ENCODE measurements at regions not wholly inside any gene's neighbourhood (a gene's known extent, or its start where the extent isn't known, plus 50 kb on each side); places are given as distances from the start of the nearest gene placed in this dataset.

GRCh38 chr1:204756349-204756748 is 70.8 kb upstream of the LRRN2 start:
- TF ChIP-seq CTCF (IDR thresholded peaks at IDR 0.05; ENCODE audit: control extremely low read depth in 1 of 3, insufficient read depth in 1 of 3, low read depth in 1 of 3, low read length in 3 of 3) (no peak), POLR2AphosphoS5 (IDR thresholded peaks at IDR 0.05; ENCODE audit: low read depth, low read length) (no peak), EP300 (IDR thresholded peaks at IDR 0.05; ENCODE audit: borderline replicate concordance in 1 of 2, low read depth in 2 of 2, low read length in 2 of 2) (no peak), SIRT6 (IDR thresholded peaks at IDR 0.05; ENCODE audit: low read length) (no peak), TCF12 (IDR thresholded peaks at IDR 0.05; ENCODE audit: low read depth, low read length) (no peak), EZH2 (IDR thresholded peaks at IDR 0.05; ENCODE audit: low read depth, low read length, severe bottlenecking) (no peak), CEBPB (IDR thresholded peaks at IDR 0.05; ENCODE audit: low read depth, low read length) (no peak), POLR2A (IDR thresholded peaks at IDR 0.05; ENCODE audit: control extremely low read depth in 1 of 2, low read depth in 2 of 2, low read length in 2 of 2) (no peak), ATF3 (IDR thresholded peaks at IDR 0.05; ENCODE audit: insufficient read depth, low read depth, low read length) (no peak), CBX5 (IDR thresholded peaks at IDR 0.05; ENCODE audit: low read depth, low read length) (no peak), SIN3A (conservative IDR thresholded peaks at IDR 0.05 in 1 of 2, IDR thresholded peaks at IDR 0.05 in 1 of 2; ENCODE audit: low read depth in 1 of 2, low read length in 2 of 2) (no peak)
- TF ChIP-seq, protein P1, sequence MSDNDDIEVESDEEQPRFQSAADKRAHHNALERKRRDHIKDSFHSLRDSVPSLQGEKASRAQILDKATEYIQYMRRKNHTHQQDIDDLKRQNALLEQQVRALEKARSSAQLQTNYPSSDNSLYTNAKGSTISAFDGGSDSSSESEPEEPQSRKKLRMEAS (IDR thresholded peaks at IDR 0.05): no peak
